ENCODE measurements at regions not wholly inside any gene's neighbourhood (a gene's known extent, or its start where the extent isn't known, plus 50 kb on each side); places are given as distances from the start of the nearest gene placed in this dataset.

DNA sequence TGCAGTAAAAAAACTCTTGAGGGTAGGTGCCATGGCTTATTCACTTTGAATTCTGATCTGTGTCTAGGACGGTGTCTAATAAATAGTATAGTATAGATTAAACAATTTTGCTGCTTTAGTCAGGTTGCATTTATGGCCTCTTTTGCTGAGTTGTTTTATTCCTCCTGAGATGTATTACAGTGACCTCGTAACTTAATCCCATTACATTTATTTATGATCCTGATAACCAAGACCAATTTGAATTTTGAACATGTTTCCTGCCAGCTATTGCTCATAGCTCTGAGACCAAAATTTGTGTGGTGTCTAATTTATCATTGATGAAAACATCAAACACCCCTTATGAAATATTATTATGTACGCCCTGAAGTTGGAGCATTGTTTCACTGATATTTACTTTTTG is 381.9 kb upstream of the SEMA3C start:
- H3K4me1 ChIP-seq: peaks cover 22% of the 10 kb centered on the region
- no peak overlapping the region for H3K4me3 ChIP-seq
- 76% methylated on average over 3 of the region's 3 CpGs for WGBS
- no peaks in the 10 kb centered on the region for H3K36me3 ChIP-seq
- no peaks in the 10 kb centered on the region for H3K27me3 ChIP-seq
- H3K9me3 ChIP-seq: no peaks in the 10 kb centered on the region
- DNase-seq (ENCODE audit: low spot score in 2 of 2): no peak
- H3K27ac ChIP-seq: no peak overlapping the region
- TF ChIP-seq POLR2AphosphoS5 (IDR thresholded peaks at IDR 0.05): no peak
- no peak for TF ChIP-seq EP300 (IDR thresholded peaks at IDR 0.05)
- TF ChIP-seq CTCF (IDR thresholded peaks at IDR 0.05): no peak
- TF ChIP-seq POLR2A (IDR thresholded peaks at IDR 0.05): no peak

DNA sequence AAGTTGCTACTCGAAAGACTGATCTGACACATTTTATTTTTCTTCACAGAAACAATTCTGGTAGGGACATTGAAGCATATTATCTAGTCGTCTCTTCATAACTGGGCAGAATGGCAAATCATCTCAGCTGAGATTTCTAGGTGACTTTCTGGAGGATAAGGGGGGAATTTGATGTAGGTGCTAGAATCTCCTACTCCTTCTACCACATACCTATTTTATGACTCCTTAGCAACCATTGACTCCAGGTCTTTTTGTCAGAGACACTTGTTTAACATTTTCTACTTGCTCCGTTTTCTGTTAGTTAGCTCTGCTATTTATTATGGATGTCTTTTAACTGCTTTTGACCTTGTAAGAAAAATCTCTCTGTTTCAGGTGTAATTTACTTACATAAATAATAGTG is 380.9 kb upstream of the SEMA3C start:
- peak overlapping the region; percentile 66 for H3K27ac ChIP-seq
- H3K27me3 ChIP-seq: no peaks in the 10 kb centered on the region
- H3K36me3 ChIP-seq: no peaks in the 10 kb centered on the region
- H3K9me3 ChIP-seq: no peaks in the 10 kb centered on the region
- no peak for DNase-seq (ENCODE audit: low spot score in 2 of 2)
- H3K4me3 ChIP-seq: no peak overlapping the region
- WGBS: 35% methylated on average over 3 of the region's 3 CpGs
- TF ChIP-seq POLR2AphosphoS5 (IDR thresholded peaks at IDR 0.05): no peak
- TF ChIP-seq POLR2A (IDR thresholded peaks at IDR 0.05): no peak
- no peak for TF ChIP-seq CTCF (IDR thresholded peaks at IDR 0.05)
- TF ChIP-seq EP300 (IDR thresholded peaks at IDR 0.05): no peak
- peaks cover 22% of the 10 kb centered on the region for H3K4me1 ChIP-seq

DNA sequence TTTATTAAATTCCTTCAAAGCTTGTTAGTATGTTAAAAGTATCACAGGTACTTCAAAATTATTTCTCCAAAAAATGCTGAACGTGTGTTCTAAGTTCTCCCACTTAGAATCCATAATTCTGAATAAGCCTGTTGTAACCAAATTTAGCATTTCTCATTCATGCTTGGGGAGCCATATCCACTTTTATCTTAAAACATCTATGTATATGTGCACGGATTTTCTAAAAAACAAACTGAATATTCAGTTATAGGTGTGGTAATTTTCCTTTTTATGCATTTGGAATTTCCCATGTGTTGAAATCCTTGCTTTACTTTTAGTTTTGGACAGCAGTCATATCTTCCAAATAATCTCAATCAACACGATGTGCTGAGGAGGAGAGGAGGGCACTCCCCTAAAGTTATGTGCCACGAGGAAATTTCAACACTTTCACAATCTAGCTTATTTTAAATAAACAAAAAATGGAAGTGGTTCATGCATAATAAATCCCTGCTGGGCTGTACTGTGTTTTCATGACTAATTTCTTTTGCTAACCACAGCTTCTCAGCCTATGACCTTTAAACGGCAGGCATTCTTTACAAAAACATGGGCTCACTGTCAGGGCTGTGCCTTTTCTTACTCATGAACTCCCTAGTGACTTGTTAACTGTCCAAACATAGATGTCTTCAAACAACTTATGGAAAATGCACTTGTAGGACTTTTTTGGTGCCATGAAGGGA is 380.3 kb upstream of the SEMA3C start:
- Histone ChIP-seq H3K36me3 (no peaks in the 10 kb centered on the region), H3K27ac (peak overlapping the region; percentile 66), H3K4me3 (no peak overlapping the region), H3K9me3 (no peaks in the 10 kb centered on the region), H3K4me1 (peaks cover 22% of the 10 kb centered on the region), H3K27me3 (no peaks in the 10 kb centered on the region)
- 13% methylated on average over 5 of the region's 5 CpGs for whole genome bisulfite sequencing
- TF ChIP-seq EP300 (IDR thresholded peaks at IDR 0.05) (no peak), POLR2AphosphoS5 (IDR thresholded peaks at IDR 0.05) (peak in 1 of 3 donors; percentile 33)
- DNase-seq (ENCODE audit: low spot score in 2 of 2): no peak

DNA sequence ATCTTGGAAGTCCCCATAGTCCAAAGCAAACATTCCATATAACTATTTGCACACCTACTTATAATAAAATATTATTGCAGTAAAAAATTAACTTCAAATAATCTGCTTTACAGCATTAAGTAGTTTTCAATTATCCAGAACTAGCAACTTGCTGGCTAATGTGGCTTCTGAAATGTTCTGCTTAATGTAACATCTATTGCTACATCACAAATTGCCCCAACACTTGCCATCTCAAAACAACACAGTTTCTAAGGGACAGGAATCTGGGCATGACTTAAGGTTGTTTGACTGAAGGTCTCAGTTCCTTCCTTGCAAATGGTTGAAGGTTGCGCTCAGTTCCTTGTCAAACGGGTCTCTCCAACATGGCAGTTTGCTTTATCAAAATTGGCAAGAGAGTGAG is 378.5 kb upstream of the SEMA3C start:
- Histone ChIP-seq H3K9me3 (no peaks in the 10 kb centered on the region), H3K27ac (no peak overlapping the region), H3K4me3 (no peak overlapping the region), H3K4me1 (peaks cover 22% of the 10 kb centered on the region), H3K27me3 (no peaks in the 10 kb centered on the region), H3K36me3 (no peaks in the 10 kb centered on the region)
- WGBS: 51% methylated on average over 2 of the region's 2 CpGs
- TF ChIP-seq CTCF (IDR thresholded peaks at IDR 0.05) (no peak), POLR2AphosphoS5 (IDR thresholded peaks at IDR 0.05) (no peak), EP300 (IDR thresholded peaks at IDR 0.05) (no peak), POLR2A (IDR thresholded peaks at IDR 0.05) (no peak)
- DNase-seq (ENCODE audit: low spot score in 2 of 2): no peak

GRCh38 chr7:81296726-81297125 is 377.9 kb upstream of the SEMA3C start:
- 84% methylated on average over 2 of the region's 2 CpGs for WGBS
- H3K4me1 ChIP-seq: peaks cover 22% of the 10 kb centered on the region
- no peaks in the 10 kb centered on the region for H3K9me3 ChIP-seq
- H3K4me3 ChIP-seq: no peak overlapping the region
- DNase-seq (ENCODE audit: low spot score in 2 of 2): no peak
- no peak overlapping the region for H3K27ac ChIP-seq
- no peaks in the 10 kb centered on the region for H3K36me3 ChIP-seq
- H3K27me3 ChIP-seq: no peaks in the 10 kb centered on the region
- TF ChIP-seq CTCF (IDR thresholded peaks at IDR 0.05) (no peak), EP300 (IDR thresholded peaks at IDR 0.05) (no peak), POLR2AphosphoS5 (IDR thresholded peaks at IDR 0.05) (no peak), POLR2A (IDR thresholded peaks at IDR 0.05) (no peak)

Data from suprapubic skin (tissue), 4 donors.